ENCODE measurements at regions not wholly inside any gene's neighbourhood (a gene's known extent, or its start where the extent isn't known, plus 50 kb on each side); places are given as distances from the start of the nearest gene placed in this dataset.

GRCh38 chr11:134999590-134999989 lies 587.5 kb upstream of the B3GAT1 start:
- POLR2A ChIA-PET: no interaction called here
- Histone ChIP-seq H3K27me3 (ENCODE audit: control insufficient read depth in 1 of 2, insufficient read depth in 2 of 2, low read length in 2 of 2) (no peaks in the 10 kb centered on the region; a peak in 1 of 5 replicates), H3K27ac (ENCODE audit: extremely low read length, insufficient read depth, low read length) (no peak overlapping the region), H3K36me3 (replicated peaks in 1 of 2; ENCODE audit: control insufficient read depth in 1 of 2, insufficient read depth in 2 of 2, low read length in 2 of 2) (no peaks in the 10 kb centered on the region), H2AFZ (ENCODE audit: low read length) (no peak overlapping the region), H4K20me1 (ENCODE audit: insufficient read depth, low read length) (no peaks in the 10 kb centered on the region), H3K9ac (ENCODE audit: insufficient read depth, low read depth, low read length) (no peak overlapping the region), H3K79me2 (ENCODE audit: insufficient read depth, low read length) (no peaks in the 10 kb centered on the region), H3K4me3 (replicated peaks in 1 of 3; ENCODE audit: insufficient read depth in 1 of 3, low read depth in 2 of 3, low read length in 3 of 3) (no peak overlapping the region), H3K4me2 (ENCODE audit: low read depth, low read length) (no peak overlapping the region), H3K4me1 (ENCODE audit: insufficient read depth, low read length) (no peaks in the 10 kb centered on the region), H3K9me3 (ENCODE audit: low read length) (no peaks in the 10 kb centered on the region)
- in situ Hi-C loops (cut with HindIII; ENCODE audit: extremely low pct_ligation_motif_present, low pct_unique_long_range_greater_than_20kb) (no loop called here), intact Hi-C loops (cut with micrococcal nuclease; ENCODE audit: unreplicated experiment) (no loop called here)
- BruUV-seq (replicated peaks): no TSS peak
- no peak for DNase-seq (ENCODE audit: low spot score)
- FAIRE-seq: no peak
- 4% methylated on average over 5 of the region's 6 CpGs for WGBS (ENCODE audit: low lambda C conversion rate)
- CTCF ChIA-PET (ENCODE audit: low intra/inter-chr PET ratio, low total read pairs): no interaction called here
- no peak for ATAC-seq
- TF ChIP-seq MXD1 (CRISPR knock-in tag; IDR thresholded peaks at IDR 0.05) (no peak), ZNF230 (CRISPR knock-in tag; IDR thresholded peaks at IDR 0.05) (no peak), ZNF260 (CRISPR knock-in tag; IDR thresholded peaks at IDR 0.05; ENCODE audit: borderline replicate concordance, low read depth) (no peak), ZNF609 (CRISPR knock-in tag; IDR thresholded peaks at IDR 0.05; ENCODE audit: borderline replicate concordance) (no peak), ZNF615 (CRISPR knock-in tag; IDR thresholded peaks at IDR 0.05; ENCODE audit: borderline replicate concordance) (no peak), ZNF614 (CRISPR knock-in tag; IDR thresholded peaks at IDR 0.05; ENCODE audit: borderline replicate concordance) (no peak), ZSCAN12 (CRISPR knock-in tag; IDR thresholded peaks at IDR 0.05) (no peak), BCLAF1 (IDR thresholded peaks at IDR 0.05) (no peak), TRIM22 (IDR thresholded peaks at IDR 0.05) (no peak), ARID5B (CRISPR knock-in tag; IDR thresholded peaks at IDR 0.05) (no peak), NFRKB (IDR thresholded peaks at IDR 0.05) (no peak), ZNF326 (CRISPR knock-in tag; IDR thresholded peaks at IDR 0.05; ENCODE audit: borderline replicate concordance) (no peak)
